Panc1 (cell line): ENCODE measurements at regions not wholly inside any gene's neighbourhood (a gene's known extent, or its start where the extent isn't known, plus 50 kb on each side); places are given as distances from the start of the nearest gene placed in this dataset.

Source experiments
- ATAC-seq: fragments of 200-7000 bp; cut with Tn5 transposase; 2 replicates; pipeline ENCODE4 v1.9.1; 2020; ENCODE audit warnings: mild to moderate bottlenecking, moderate library complexity
- BruUV-seq: library from RNA; stranded (reverse); fragments of 400-500 nt; replicated peaks from 2 replicates; lab custom pipeline; 2021; lab: Mats Ljungman, UMichigan
- CTCF ChIA-PET: fragments of 300-600 bp; sonication (Branson Sonifier 250); formaldehyde crosslinking; loops from one replicate; lab custom pipeline; 2022; ENCODE audit warnings: antibody characterized with exemption; lab: Charles Lee
- POLR2A ChIA-PET: fragments of 300-600 bp; sonication (Branson Sonifier 250); formaldehyde crosslinking; loops from one replicate; lab custom pipeline; 2022; ENCODE audit warnings: antibody characterized with exemption; lab: Charles Lee
- DNase-seq: peaks from one replicate; pipeline ENCODE4 v3.0.0-alpha.2; 2010; ENCODE audit warnings: low read depth, low spot score
- H3K27ac ChIP-seq: 2 replicates; pipeline ENCODE4 v1.5.1; 2011; ENCODE audit warnings: mild to moderate bottlenecking, low read length, inconsistent platforms
- H3K27me3 ChIP-seq: fragments of 200-500 bp; sonication (Bioruptor generic); 2 replicates; pipeline ENCODE4 v1.6.0; 2014; ENCODE audit warnings: low read length, inconsistent platforms; ENCODE audit not compliant: control insufficient read depth, insufficient read depth
- H3K36me3 ChIP-seq: fragments of 200-500 bp; sonication (Bioruptor generic); 2 replicates; pipeline ENCODE4 v1.5.1; 2014; ENCODE audit warnings: inconsistent platforms, mild to moderate bottlenecking, low read length, moderate library complexity; ENCODE audit not compliant: control insufficient read depth, insufficient read depth
- H3K4me1 ChIP-seq: 2 replicates; pipeline ENCODE4 v1.5.1; 2011; ENCODE audit warnings: inconsistent platforms, mild to moderate bottlenecking, low read length, moderate library complexity; ENCODE audit not compliant: control insufficient read depth, insufficient read depth
- H3K4me3 ChIP-seq, 2 experiments: 2 replicates each; pipeline ENCODE4 v1.5.1; 2011 to 2012; ENCODE audit warnings: low read depth in 2 of 2, low read length in 2 of 2, mild to moderate bottlenecking in 2 of 2, inconsistent platforms in 1 of 2, moderate library complexity in 1 of 2
- H3K9me3 ChIP-seq: fragments of 200-500 bp; sonication (Bioruptor generic); 2 replicates; pipeline ENCODE4 v1.5.1; 2014; ENCODE audit warnings: low read depth, mild to moderate bottlenecking, inconsistent platforms, low read length, moderate library complexity; ENCODE audit not compliant: control insufficient read depth, insufficient read depth
- CTCF ChIP-seq: fragments of 450-650 bp; IDR thresholded peaks from 2 replicates; pipeline ENCODE4 v1.5.1; 2017; ENCODE audit warnings: mild to moderate bottlenecking
- POLR2AphosphoS5 ChIP-seq: IDR thresholded peaks from 2 replicates; pipeline ENCODE4 v1.6.1; 2012; ENCODE audit warnings: mild to moderate bottlenecking, low read depth, low read length, moderate library complexity
- REST ChIP-seq, 2 experiments: IDR thresholded peaks; 2 replicates each; pipeline ENCODE4 v1.6.1; 2011 to 2012; ENCODE audit warnings: low read depth in 2 of 2, control low read depth in 1 of 2, low read length in 1 of 2, mild to moderate bottlenecking in 1 of 2, moderate library complexity in 1 of 2; ENCODE audit not compliant: insufficient read depth in 1 of 2
- SIN3A ChIP-seq: IDR thresholded peaks from 2 replicates; pipeline ENCODE4 v1.6.1; 2012; ENCODE audit warnings: low read depth, mild to moderate bottlenecking, low read length, moderate library complexity, borderline replicate concordance; ENCODE audit not compliant: insufficient read depth
- TCF7L2 ChIP-seq: IDR thresholded peaks from 2 replicates; pipeline ENCODE4 v1.6.1; 2011; ENCODE audit warnings: mild to moderate bottlenecking, low read depth, low read length, inconsistent platforms
- in situ Hi-C: cut with HindIII; loops from 2 replicates; pipeline ENCODE4 v1.10.0; 2016; ENCODE audit warnings: low sequenced_read_pairs, low pct_unique_long_range_greater_than_20kb
- intact Hi-C: fragments of 100-400 bp; cut with micrococcal nuclease; formaldehyde crosslinking; loops from one replicate; pipeline ENCODE4 v1.10.0; 2022; ENCODE audit not compliant: unreplicated experiment

GRCh38 chr6:140061110-140062042, 686.9 kb upstream of the CITED2 start:
- CTCF ChIA-PET = no interaction called here
- no TSS peak for BruUV-seq
- no peak overlapping the region for H3K4me3 ChIP-seq
- peak overlapping the region; percentile 67; the same call in 1 of the 2 replicates for H3K27ac ChIP-seq
- no peak for TF ChIP-seq SIN3A
- TF ChIP-seq POLR2AphosphoS5 = no peak
- TF ChIP-seq TCF7L2 = no peak
- TF ChIP-seq CTCF = no peak
- no peak for TF ChIP-seq REST (IDR thresholded peaks at IDR 0.05; ENCODE audit: insufficient read depth in 1 of 2, low read depth in 2 of 2, low read length in 1 of 2)
- POLR2A ChIA-PET = no interaction called here
- intact Hi-C loops = no loop called here
- no peaks in the 10 kb centered on the region for H3K9me3 ChIP-seq
- DNase-seq (no peak), ATAC-seq (no peak)
- no peaks in the 10 kb centered on the region for H3K27me3 ChIP-seq
- H3K36me3 ChIP-seq = no peaks in the 10 kb centered on the region
- H3K4me1 ChIP-seq = no peaks in the 10 kb centered on the region
- in situ Hi-C loops = no loop called here

GRCh38 chr6:140059947-140060346, 685.5 kb upstream of the CITED2 start:
- no TSS peak for BruUV-seq
- in situ Hi-C loops (no loop called here), intact Hi-C loops (no loop called here)
- no peaks in the 10 kb centered on the region for H3K9me3 ChIP-seq
- ATAC-seq (no peak), DNase-seq (no peak)
- no peaks in the 10 kb centered on the region for H3K27me3 ChIP-seq
- H3K27ac ChIP-seq = no peak overlapping the region
- no peak for TF ChIP-seq POLR2AphosphoS5
- no peak for TF ChIP-seq TCF7L2
- TF ChIP-seq REST (IDR thresholded peaks at IDR 0.05; ENCODE audit: insufficient read depth in 1 of 2, low read depth in 2 of 2, low read length in 1 of 2) = no peak
- TF ChIP-seq SIN3A = no peak
- TF ChIP-seq CTCF = no peak
- H3K4me1 ChIP-seq = no peaks in the 10 kb centered on the region
- no peaks in the 10 kb centered on the region for H3K36me3 ChIP-seq
- H3K4me3 ChIP-seq = no peak overlapping the region
- CTCF ChIA-PET = no interaction called here
- POLR2A ChIA-PET = no interaction called here
